IMR-90 (cell line): ENCODE measurements at regions not wholly inside any gene's neighbourhood (a gene's known extent, or its start where the extent isn't known, plus 50 kb on each side); places are given as distances from the start of the nearest gene placed in this dataset.

Source experiments
- ATAC-seq: fragments of 200-7000 bp; cut with Tn5 transposase; 2 replicates; pipeline ENCODE4 v1.9.1; 2020; ENCODE audit warnings: low read depth, mild to moderate bottlenecking, moderate library complexity
- BruUV-seq: library from RNA; stranded (reverse); fragments of 400-500 nt; replicated peaks from 2 replicates; lab custom pipeline; 2021; lab: Mats Ljungman, UMichigan
- CTCF ChIA-PET: fragments of 300-600 bp; formaldehyde crosslinking; extraction: SDS; loops from one replicate; lab custom pipeline; 2021; ENCODE audit warnings: antibody characterized with exemption; lab: Yijun Ruan, JAX
- POLR2A ChIA-PET: fragments of 300-600 bp; sonication (Branson Sonifier 250); formaldehyde crosslinking; loops from one replicate; lab custom pipeline; 2022; ENCODE audit warnings: antibody characterized with exemption; ENCODE audit not compliant: unreplicated experiment; lab: Charles Lee
- DNase-seq: peaks from one replicate; pipeline ENCODE4 v3.0.0; 2013
- H2AFZ ChIP-seq: replicated peaks from 2 replicates; pipeline ENCODE3; 2013; ENCODE audit warnings: low read length, mild to moderate bottlenecking; ENCODE audit not compliant: poor library complexity
- H2AK5ac ChIP-seq: 2 replicates; pipeline ENCODE4 v1.6.1; 2013; ENCODE audit warnings: low read depth, low read length, inconsistent platforms
- H2AK9ac ChIP-seq: replicated peaks from 2 replicates; pipeline ENCODE3; 2013; ENCODE audit warnings: mild to moderate bottlenecking, low read depth, low read length, moderate library complexity; ENCODE audit not compliant: poor library complexity
- H2BK120ac ChIP-seq: 2 replicates; pipeline ENCODE4 v1.6.1; 2013; ENCODE audit warnings: low read depth, low read length, inconsistent platforms
- H2BK15ac ChIP-seq: 3 replicates; pipeline ENCODE4 v1.6.1; 2013; ENCODE audit warnings: low read depth, low read length, inconsistent platforms
- H2BK20ac ChIP-seq: 2 replicates; pipeline ENCODE4 v1.6.1; 2013; ENCODE audit warnings: low read depth, mild to moderate bottlenecking, inconsistent platforms, low read length, moderate library complexity
- H2BK5ac ChIP-seq: 2 replicates; pipeline ENCODE4 v1.6.1; 2013; ENCODE audit warnings: mild to moderate bottlenecking, low read depth, low read length, inconsistent platforms; ENCODE audit not compliant: poor library complexity, severe bottlenecking
- H3K14ac ChIP-seq: replicated peaks from 2 replicates; pipeline ENCODE4 v1.6.1; 2013; ENCODE audit warnings: low read depth, low read length, inconsistent platforms
- H3K18ac ChIP-seq: 2 replicates; pipeline ENCODE4 v1.6.1; 2013; ENCODE audit warnings: low read depth, low read length, control low read depth
- H3K23ac ChIP-seq: 2 replicates; pipeline ENCODE4 v1.6.1; 2013; ENCODE audit warnings: low read depth, low read length, inconsistent platforms
- H3K27ac ChIP-seq: 2 replicates; pipeline ENCODE4 v1.5.1; 2013; ENCODE audit warnings: mild to moderate bottlenecking, control low read depth, low read length; ENCODE audit not compliant: insufficient read depth
- H3K27me3 ChIP-seq: 2 replicates; pipeline ENCODE4 v1.6.1; 2013; ENCODE audit warnings: low read length; ENCODE audit not compliant: control insufficient read depth, insufficient read depth
- H3K36me3 ChIP-seq: 2 replicates; pipeline ENCODE4 v1.6.1; 2013; ENCODE audit warnings: low read length, mixed read lengths; ENCODE audit not compliant: control insufficient read depth, insufficient read depth
- H3K4ac ChIP-seq: 2 replicates; pipeline ENCODE4 v1.6.1; 2013; ENCODE audit warnings: low read depth, low read length, inconsistent platforms
- H3K4me1 ChIP-seq: 2 replicates; pipeline ENCODE4 v1.6.1; 2013; ENCODE audit warnings: low read length, mixed read lengths; ENCODE audit not compliant: control insufficient read depth, insufficient read depth
- H3K4me2 ChIP-seq: 2 replicates; pipeline ENCODE4 v1.6.1; 2013; ENCODE audit warnings: low read depth, mild to moderate bottlenecking, control low read depth, low read length, moderate library complexity
- H3K4me3 ChIP-seq: 2 replicates; pipeline ENCODE4 v1.5.1; 2013; ENCODE audit warnings: low read depth, mild to moderate bottlenecking, control low read depth, low read length, moderate library complexity; ENCODE audit not compliant: insufficient read depth
- H3K56ac ChIP-seq: 2 replicates; pipeline ENCODE4 v1.6.1; 2013; ENCODE audit warnings: low read length, inconsistent platforms; ENCODE audit not compliant: insufficient read depth; ENCODE audit errors: extremely low read depth
- H3K79me1 ChIP-seq, 2 experiments: 2 replicates each; pipeline ENCODE4 v1.6.1; 2013; ENCODE audit warnings: low read length in 2 of 2, inconsistent platforms in 1 of 2, low read depth in 1 of 2
- H3K9ac ChIP-seq: 2 replicates; pipeline ENCODE4 v1.6.1; 2013; ENCODE audit warnings: low read depth, low read length, control low read depth
- H3K9me1 ChIP-seq: 2 replicates; pipeline ENCODE4 v1.6.1; 2013; ENCODE audit warnings: low read length, inconsistent platforms; ENCODE audit not compliant: insufficient read depth
- H3K9me3 ChIP-seq: 2 replicates; pipeline ENCODE4 v1.6.1; 2013; ENCODE audit warnings: low read length; ENCODE audit not compliant: control insufficient read depth, insufficient read depth
- H4K20me1 ChIP-seq: 2 replicates; pipeline ENCODE4 v1.6.1; 2013; ENCODE audit warnings: low read length, inconsistent platforms; ENCODE audit not compliant: insufficient read depth
- H4K5ac ChIP-seq: 2 replicates; pipeline ENCODE4 v1.6.1; 2013; ENCODE audit warnings: mild to moderate bottlenecking, low read depth, low read length, control low read depth
- H4K8ac ChIP-seq, 2 experiments: 2 replicates each; pipeline ENCODE4 v1.6.1; 2013; ENCODE audit warnings: low read depth in 2 of 2, low read length in 2 of 2, control low read depth in 1 of 2, inconsistent platforms in 1 of 2
- H4K91ac ChIP-seq: 2 replicates; pipeline ENCODE4 v1.6.1; 2013; ENCODE audit warnings: low read depth, low read length, inconsistent platforms; ENCODE audit not compliant: insufficient read depth
- ELK1 ChIP-seq: fragments of 150-350 bp; IDR thresholded peaks from 2 replicates; pipeline ENCODE4 v1.6.1; 2016; ENCODE audit warnings: low read depth, mild to moderate bottlenecking, low read length, moderate library complexity, borderline replicate concordance
- MXI1 ChIP-seq: IDR thresholded peaks from 2 replicates; pipeline ENCODE4 v1.6.1; 2012; ENCODE audit warnings: low read depth, mild to moderate bottlenecking, low read length, moderate library complexity, borderline replicate concordance
- USF2 ChIP-seq: fragments of 150-350 bp; IDR thresholded peaks from 2 replicates; pipeline ENCODE4 v1.6.1; 2017; ENCODE audit warnings: mild to moderate bottlenecking, antibody characterized with exemption, low read length, low read depth
- WGBS, 2 experiments: methylation state at CpG; one replicate each; pipeline versions ENCODE4 v1.1.5 to v1.1.7; 2013; ENCODE audit warnings: missing lambda C conversion rate in 2 of 2; ENCODE audit not compliant: insufficient read length in 1 of 2; ENCODE audit errors: extremely low coverage in 2 of 2; 5-methylcytosine and 5-hydroxymethylcytosine counted together
- dilution Hi-C: fragments of 300-500 bp; cut with HindIII; formaldehyde crosslinking; loops from one replicate; pipeline ENCODE4 v1.14.3; 2018; ENCODE audit warnings: low sequenced_read_pairs; ENCODE audit not compliant: unreplicated experiment
- in situ Hi-C: fragments of 300-500 bp; cut with MboI; formaldehyde crosslinking; loops from 3 replicates; pipeline ENCODE4 v1.14.3; 2019; ENCODE audit warnings: low sequenced_read_pairs, inconsistent platforms, mixed read lengths
- intact Hi-C: fragments of 100-400 bp; cut with micrococcal nuclease; formaldehyde crosslinking; loops from 2 replicates; pipeline ENCODE4 v1.10.0; 2022

GRCh38 chr5:165779505-165779904, 2274.1 kb downstream of the MAT2B start:
- in situ Hi-C loops (no loop called here), dilution Hi-C loops (no loop called here), intact Hi-C loops (no loop called here)
- Histone ChIP-seq H3K9me3 (peaks cover 6% of the 10 kb centered on the region; the same call in 1 of the 2 replicates), H3K9ac (no peak overlapping the region), H3K14ac (no peak overlapping the region), H4K8ac (no peak overlapping the region), H2AK9ac (no peak overlapping the region), H2AFZ (no peak overlapping the region), H3K9me1 (no peaks in the 10 kb centered on the region), H2BK5ac (no peak overlapping the region), H3K27ac (no peak overlapping the region), H4K20me1 (no peaks in the 10 kb centered on the region), H4K91ac (no peak overlapping the region), H3K56ac (no peak overlapping the region), H3K79me1 (no peaks in the 10 kb centered on the region), H3K27me3 (no peaks in the 10 kb centered on the region), H3K4me2 (no peak overlapping the region), H3K4me3 (no peak overlapping the region), H3K36me3 (no peaks in the 10 kb centered on the region), H2AK5ac (no peak overlapping the region), H4K5ac (no peak overlapping the region), H3K18ac (no peak overlapping the region), H3K4me1 (no peaks in the 10 kb centered on the region), H3K23ac (no peak overlapping the region), H2BK20ac (no peak overlapping the region), H2BK15ac (no peak overlapping the region), H2BK120ac (no peak overlapping the region), H3K4ac (no peak overlapping the region)
- CTCF ChIA-PET = no interaction called here
- ATAC-seq (no peak), DNase-seq (no peak)
- WGBS, 2 experiments = no CpG with 5 or more reads among the region's 1 CpG
- TF ChIP-seq MXI1 = no peak
- TF ChIP-seq ELK1 = no peak
- no peak for TF ChIP-seq USF2
- BruUV-seq = no TSS peak
- POLR2A ChIA-PET = no interaction called here
